ENCODE measurements at regions not wholly inside any gene's neighbourhood (a gene's known extent, or its start where the extent isn't known, plus 50 kb on each side); places are given as distances from the start of the nearest gene placed in this dataset.

DNA sequence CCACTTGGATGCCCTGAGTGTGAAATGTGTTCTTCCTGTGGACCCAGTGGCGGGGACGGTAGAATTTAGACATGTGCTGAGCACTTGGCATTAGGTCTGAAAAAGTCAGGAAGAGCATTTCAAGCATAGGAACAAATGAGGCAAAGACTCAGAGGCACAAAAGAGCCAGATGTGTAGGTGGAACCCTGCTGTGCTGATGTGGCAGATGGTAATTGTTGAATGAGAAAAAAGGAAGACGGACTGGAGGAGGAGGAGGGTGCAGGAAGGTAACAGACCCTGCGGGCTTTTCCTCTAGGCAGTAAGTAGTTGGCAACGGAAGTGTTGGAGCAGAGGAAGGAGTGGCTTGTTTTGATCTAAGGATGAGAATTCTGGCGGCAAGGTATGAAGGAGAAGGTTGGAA lies 985.8 kb downstream of the TBC1D22A start:
- no peak for TF ChIP-seq ZNF565 (CRISPR knock-in tag; conservative IDR thresholded peaks at IDR 0.05; ENCODE audit: low read depth)
- no peak for TF ChIP-seq SNAI2 (CRISPR knock-in tag; IDR thresholded peaks at IDR 0.05)
- no peak for TF ChIP-seq ZC3H10 (CRISPR knock-in tag; IDR thresholded peaks at IDR 0.05)
- TF ChIP-seq, protein P1, sequence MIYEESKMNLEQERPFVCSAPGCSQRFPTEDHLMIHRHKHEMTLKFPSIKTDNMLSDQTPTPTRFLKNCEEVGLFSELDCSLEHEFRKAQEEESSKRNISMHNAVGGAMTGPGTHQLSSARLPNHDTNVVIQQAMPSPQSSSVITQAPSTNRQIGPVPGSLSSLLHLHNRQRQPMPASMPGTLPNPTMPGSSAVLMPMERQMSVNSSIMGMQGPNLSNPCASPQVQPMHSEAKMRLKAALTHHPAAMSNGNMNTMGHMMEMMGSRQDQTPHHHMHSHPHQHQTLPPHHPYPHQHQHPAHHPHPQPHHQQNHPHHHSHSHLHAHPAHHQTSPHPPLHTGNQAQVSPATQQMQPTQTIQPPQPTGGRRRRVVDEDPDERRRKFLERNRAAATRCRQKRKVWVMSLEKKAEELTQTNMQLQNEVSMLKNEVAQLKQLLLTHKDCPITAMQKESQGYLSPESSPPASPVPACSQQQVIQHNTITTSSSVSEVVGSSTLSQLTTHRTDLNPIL (CRISPR knock-in tag; IDR thresholded peaks at IDR 0.05; ENCODE audit: low read depth) = no peak
- TF ChIP-seq ZFP30 (CRISPR knock-in tag; IDR thresholded peaks at IDR 0.05) = no peak
- no peak for TF ChIP-seq TOX (CRISPR knock-in tag; IDR thresholded peaks at IDR 0.05; ENCODE audit: borderline replicate concordance)
- TF ChIP-seq GLIS3 (CRISPR knock-in tag; IDR thresholded peaks at IDR 0.05) = no peak
- TF ChIP-seq BACH2 (CRISPR knock-in tag; IDR thresholded peaks at IDR 0.05; ENCODE audit: borderline replicate concordance) = no peak
- TF ChIP-seq ISL1 (CRISPR knock-in tag; IDR thresholded peaks at IDR 0.05) = no peak
- TF ChIP-seq, protein P2, sequence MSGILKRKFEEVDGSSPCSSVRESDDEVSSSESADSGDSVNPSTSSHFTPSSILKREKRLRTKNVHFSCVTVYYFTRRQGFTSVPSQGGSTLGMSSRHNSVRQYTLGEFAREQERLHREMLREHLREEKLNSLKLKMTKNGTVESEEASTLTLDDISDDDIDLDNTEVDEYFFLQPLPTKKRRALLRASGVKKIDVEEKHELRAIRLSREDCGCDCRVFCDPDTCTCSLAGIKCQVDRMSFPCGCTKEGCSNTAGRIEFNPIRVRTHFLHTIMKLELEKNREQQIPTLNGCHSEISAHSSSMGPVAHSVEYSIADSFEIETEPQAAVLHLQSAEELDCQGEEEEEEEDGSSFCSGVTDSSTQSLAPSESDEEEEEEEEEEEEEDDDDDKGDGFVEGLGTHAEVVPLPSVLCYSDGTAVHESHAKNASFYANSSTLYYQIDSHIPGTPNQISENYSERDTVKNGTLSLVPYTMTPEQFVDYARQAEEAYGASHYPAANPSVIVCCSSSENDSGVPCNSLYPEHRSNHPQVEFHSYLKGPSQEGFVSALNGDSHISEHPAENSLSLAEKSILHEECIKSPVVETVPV (CRISPR knock-in tag; IDR thresholded peaks at IDR 0.05) = no peak
- TF ChIP-seq ZFP3 (CRISPR knock-in tag; IDR thresholded peaks at IDR 0.05) = no peak
- TF ChIP-seq ZNF8 (CRISPR knock-in tag; IDR thresholded peaks at IDR 0.05) = no peak
- no peak for ATAC-seq

GRCh38 chr22:47740109-47740805 lies 977.8 kb downstream of the TBC1D22A start:
- ATAC-seq = no peak

More at GRCh38 chr22:47740109-47740805, 977.8 kb downstream of the TBC1D22A start:
- TF ChIP-seq PATZ1 (CRISPR knock-in tag; IDR thresholded peaks at IDR 0.05; ENCODE audit: borderline replicate concordance) (no peak), GLIS3 (CRISPR knock-in tag; IDR thresholded peaks at IDR 0.05) (no peak), ZNF70 (CRISPR knock-in tag; IDR thresholded peaks at IDR 0.05) (no peak), SNAI2 (CRISPR knock-in tag; IDR thresholded peaks at IDR 0.05) (no peak), BACH2 (CRISPR knock-in tag; IDR thresholded peaks at IDR 0.05; ENCODE audit: borderline replicate concordance) (no peak), CSDC2 (CRISPR knock-in tag; IDR thresholded peaks at IDR 0.05) (no peak), OSR1 (CRISPR knock-in tag; IDR thresholded peaks at IDR 0.05) (no peak), RARB (CRISPR knock-in tag; IDR thresholded peaks at IDR 0.05) (no peak), POU6F1 (CRISPR knock-in tag; IDR thresholded peaks at IDR 0.05; ENCODE audit: borderline replicate concordance, low read depth) (no peak), ZFP3 (CRISPR knock-in tag; IDR thresholded peaks at IDR 0.05) (no peak), ZFP30 (CRISPR knock-in tag; IDR thresholded peaks at IDR 0.05) (no peak), ZC3H10 (CRISPR knock-in tag; IDR thresholded peaks at IDR 0.05) (no peak), TCF4 (CRISPR knock-in tag; IDR thresholded peaks at IDR 0.05; ENCODE audit: borderline replicate concordance) (no peak), TOX (CRISPR knock-in tag; IDR thresholded peaks at IDR 0.05; ENCODE audit: borderline replicate concordance) (no peak), PPARA (CRISPR knock-in tag; IDR thresholded peaks at IDR 0.05; ENCODE audit: borderline replicate concordance) (no peak), ZNF565 (CRISPR knock-in tag; conservative IDR thresholded peaks at IDR 0.05; ENCODE audit: low read depth) (no peak)
- TF ChIP-seq, protein P2 (CRISPR knock-in tag; IDR thresholded peaks at IDR 0.05) = no peak
- TF ChIP-seq, protein P1 (CRISPR knock-in tag; IDR thresholded peaks at IDR 0.05; ENCODE audit: low read depth) = no peak
- TF ChIP-seq, protein P3, sequence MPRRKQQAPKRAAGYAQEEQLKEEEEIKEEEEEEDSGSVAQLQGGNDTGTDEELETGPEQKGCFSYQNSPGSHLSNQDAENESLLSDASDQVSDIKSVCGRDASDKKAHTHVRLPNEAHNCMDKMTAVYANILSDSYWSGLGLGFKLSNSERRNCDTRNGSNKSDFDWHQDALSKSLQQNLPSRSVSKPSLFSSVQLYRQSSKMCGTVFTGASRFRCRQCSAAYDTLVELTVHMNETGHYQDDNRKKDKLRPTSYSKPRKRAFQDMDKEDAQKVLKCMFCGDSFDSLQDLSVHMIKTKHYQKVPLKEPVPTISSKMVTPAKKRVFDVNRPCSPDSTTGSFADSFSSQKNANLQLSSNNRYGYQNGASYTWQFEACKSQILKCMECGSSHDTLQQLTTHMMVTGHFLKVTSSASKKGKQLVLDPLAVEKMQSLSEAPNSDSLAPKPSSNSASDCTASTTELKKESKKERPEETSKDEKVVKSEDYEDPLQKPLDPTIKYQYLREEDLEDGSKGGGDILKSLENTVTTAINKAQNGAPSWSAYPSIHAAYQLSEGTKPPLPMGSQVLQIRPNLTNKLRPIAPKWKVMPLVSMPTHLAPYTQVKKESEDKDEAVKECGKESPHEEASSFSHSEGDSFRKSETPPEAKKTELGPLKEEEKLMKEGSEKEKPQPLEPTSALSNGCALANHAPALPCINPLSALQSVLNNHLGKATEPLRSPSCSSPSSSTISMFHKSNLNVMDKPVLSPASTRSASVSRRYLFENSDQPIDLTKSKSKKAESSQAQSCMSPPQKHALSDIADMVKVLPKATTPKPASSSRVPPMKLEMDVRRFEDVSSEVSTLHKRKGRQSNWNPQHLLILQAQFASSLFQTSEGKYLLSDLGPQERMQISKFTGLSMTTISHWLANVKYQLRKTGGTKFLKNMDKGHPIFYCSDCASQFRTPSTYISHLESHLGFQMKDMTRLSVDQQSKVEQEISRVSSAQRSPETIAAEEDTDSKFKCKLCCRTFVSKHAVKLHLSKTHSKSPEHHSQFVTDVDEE (CRISPR knock-in tag; IDR thresholded peaks at IDR 0.05) = no peak

All from SK-N-SH treated with all-trans-retinoic acid at 6 μM for 48 hours (cell line).